ENCODE measurements at regions not wholly inside any gene's neighbourhood (a gene's known extent, or its start where the extent isn't known, plus 50 kb on each side); places are given as distances from the start of the nearest gene placed in this dataset.

- no peak for TF ChIP-seq ZFP82 (CRISPR knock-in tag; IDR thresholded peaks at IDR 0.05; ENCODE audit: borderline replicate concordance)
- TF ChIP-seq ZNF121 (CRISPR knock-in tag; IDR thresholded peaks at IDR 0.05), result no peak
- TF ChIP-seq NCOA1 (CRISPR knock-in tag; IDR thresholded peaks at IDR 0.05), result no peak
- no peak for TF ChIP-seq ZSCAN30 (CRISPR knock-in tag; IDR thresholded peaks at IDR 0.05)
- no peak for TF ChIP-seq ZNF75D (CRISPR knock-in tag; IDR thresholded peaks at IDR 0.05; ENCODE audit: borderline replicate concordance)
- no peak for TF ChIP-seq ZNF605 (CRISPR knock-in tag; IDR thresholded peaks at IDR 0.05)
- TF ChIP-seq RARA (CRISPR knock-in tag; IDR thresholded peaks at IDR 0.05), result peak; percentile 68
- TF ChIP-seq ZNF296 (CRISPR knock-in tag; conservative IDR thresholded peaks at IDR 0.05), result no peak
- TF ChIP-seq, protein P1, sequence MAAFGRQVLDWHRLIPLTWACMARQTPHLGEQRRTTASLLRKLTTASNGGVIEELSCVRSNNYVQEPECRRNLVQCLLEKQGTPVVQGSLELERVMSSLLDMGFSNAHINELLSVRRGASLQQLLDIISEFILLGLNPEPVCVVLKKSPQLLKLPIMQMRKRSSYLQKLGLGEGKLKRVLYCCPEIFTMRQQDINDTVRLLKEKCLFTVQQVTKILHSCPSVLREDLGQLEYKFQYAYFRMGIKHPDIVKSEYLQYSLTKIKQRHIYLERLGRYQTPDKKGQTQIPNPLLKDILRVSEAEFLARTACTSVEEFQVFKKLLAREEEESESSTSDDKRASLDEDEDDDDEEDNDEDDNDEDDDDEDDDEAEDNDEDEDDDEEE (CRISPR knock-in tag; IDR thresholded peaks at IDR 0.05), result no peak
- TF ChIP-seq ZNF235 (CRISPR knock-in tag; IDR thresholded peaks at IDR 0.05; ENCODE audit: borderline replicate concordance), result no peak
- TF ChIP-seq, protein P2, sequence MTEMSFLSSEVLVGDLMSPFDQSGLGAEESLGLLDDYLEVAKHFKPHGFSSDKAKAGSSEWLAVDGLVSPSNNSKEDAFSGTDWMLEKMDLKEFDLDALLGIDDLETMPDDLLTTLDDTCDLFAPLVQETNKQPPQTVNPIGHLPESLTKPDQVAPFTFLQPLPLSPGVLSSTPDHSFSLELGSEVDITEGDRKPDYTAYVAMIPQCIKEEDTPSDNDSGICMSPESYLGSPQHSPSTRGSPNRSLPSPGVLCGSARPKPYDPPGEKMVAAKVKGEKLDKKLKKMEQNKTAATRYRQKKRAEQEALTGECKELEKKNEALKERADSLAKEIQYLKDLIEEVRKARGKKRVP (CRISPR knock-in tag; IDR thresholded peaks at IDR 0.05), result no peak
- no peak for TF ChIP-seq ZKSCAN8 (CRISPR knock-in tag; IDR thresholded peaks at IDR 0.05; ENCODE audit: borderline replicate concordance)
- TF ChIP-seq, protein P3, sequence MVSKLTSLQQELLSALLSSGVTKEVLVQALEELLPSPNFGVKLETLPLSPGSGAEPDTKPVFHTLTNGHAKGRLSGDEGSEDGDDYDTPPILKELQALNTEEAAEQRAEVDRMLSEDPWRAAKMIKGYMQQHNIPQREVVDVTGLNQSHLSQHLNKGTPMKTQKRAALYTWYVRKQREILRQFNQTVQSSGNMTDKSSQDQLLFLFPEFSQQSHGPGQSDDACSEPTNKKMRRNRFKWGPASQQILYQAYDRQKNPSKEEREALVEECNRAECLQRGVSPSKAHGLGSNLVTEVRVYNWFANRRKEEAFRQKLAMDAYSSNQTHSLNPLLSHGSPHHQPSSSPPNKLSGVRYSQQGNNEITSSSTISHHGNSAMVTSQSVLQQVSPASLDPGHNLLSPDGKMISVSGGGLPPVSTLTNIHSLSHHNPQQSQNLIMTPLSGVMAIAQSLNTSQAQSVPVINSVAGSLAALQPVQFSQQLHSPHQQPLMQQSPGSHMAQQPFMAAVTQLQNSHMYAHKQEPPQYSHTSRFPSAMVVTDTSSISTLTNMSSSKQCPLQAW (CRISPR knock-in tag; IDR thresholded peaks at IDR 0.05), result no peak
- no peak for TF ChIP-seq HDAC2 (CRISPR knock-in tag; IDR thresholded peaks at IDR 0.05)
- TF ChIP-seq LCORL (IDR thresholded peaks at IDR 0.05), result no peak
- no peak for TF ChIP-seq LCORL (CRISPR knock-in tag; IDR thresholded peaks at IDR 0.05)
- TF ChIP-seq ZNF646 (CRISPR knock-in tag; IDR thresholded peaks at IDR 0.05), result no peak
- TF ChIP-seq GPN1 (CRISPR knock-in tag; IDR thresholded peaks at IDR 0.05; ENCODE audit: borderline replicate concordance), result no peak
- no peak for TF ChIP-seq KMT2A (CRISPR knock-in tag; IDR thresholded peaks at IDR 0.05)
- no peak for TF ChIP-seq KDM3A (CRISPR knock-in tag; IDR thresholded peaks at IDR 0.05; ENCODE audit: low read depth)
- TF ChIP-seq PHB2 (IDR thresholded peaks at IDR 0.05; ENCODE audit: partially characterized antibody), result no peak
- no peak for TF ChIP-seq ZFYVE20 (CRISPR knock-in tag; IDR thresholded peaks at IDR 0.05; ENCODE audit: borderline replicate concordance, low read depth)
- no peak for TF ChIP-seq ZFAT (CRISPR knock-in tag; conservative IDR thresholded peaks at IDR 0.05)
- no peak for TF ChIP-seq HNRNPLL (IDR thresholded peaks at IDR 0.05; ENCODE audit: low read depth, low read length, poor library complexity, severe bottlenecking)
These were observed 134.3 kb downstream of the AHR start (continued) for GRCh38 chr7:17432793-17433192.

Measured in HepG2 (cell line).